Peyer's patch (tissue), 4 donors: ENCODE measurements at regions not wholly inside any gene's neighbourhood (a gene's known extent, or its start where the extent isn't known, plus 50 kb on each side); places are given as distances from the start of the nearest gene placed in this dataset.
"Not testable (repeated sequence)": the region's sequence is repeated elsewhere in the genome, so short reads cannot be mapped to it uniquely, and the experiment has no call there.

ENCODE experiments used
- DNase-seq, 3 donors: peaks; one replicate each; pipeline ENCODE4 v3.0.0-alpha.2; 2017 to 2019
- H3K27ac ChIP-seq, 4 donors: fragments of 200-600 bp; sonication (generic); one replicate each; pipeline ENCODE4 v1.5.1; 2016 to 2019
- H3K27me3 ChIP-seq, 2 donors: fragments of 200-600 bp; sonication (generic); one replicate each; pipeline ENCODE4 v1.5.1; 2019
- H3K36me3 ChIP-seq, 3 donors: fragments of 200-600 bp; sonication (generic); one replicate each; pipeline ENCODE4 v1.5.1; 2016 to 2019
- H3K4me1 ChIP-seq, 4 donors: fragments of 200-600 bp; sonication (generic); one replicate each; pipeline ENCODE4 v1.5.1; 2016 to 2019
- H3K4me3 ChIP-seq, 4 donors: fragments of 200-600 bp; sonication (generic); 1 replicate in 3 of 4; 2 replicates in 1 of 4; pipeline ENCODE4 v1.5.1; 2016 to 2019; ENCODE audit warnings: mild to moderate bottlenecking in 1 of 4
- H3K9me3 ChIP-seq, 4 donors: fragments of 200-600 bp; sonication (generic); one replicate each; pipeline ENCODE4 v1.5.1; 2016 to 2019; ENCODE audit warnings: mild to moderate bottlenecking in 1 of 4
- CTCF ChIP-seq, 6 experiments: fragments of 450-650 bp in 4 of 6; fragments of 200-600 bp in 2 of 6; sonication (generic) in 1 of 6; IDR thresholded peaks; one replicate each; pipeline ENCODE4 v1.5.1; 2017 to 2019; ENCODE audit warnings: antibody characterized with exemption in 6 of 6, mild to moderate bottlenecking in 3 of 6, moderate library complexity in 1 of 6
- POLR2A ChIP-seq, 2 donors: fragments of 450-650 bp; IDR thresholded peaks; one replicate each; pipeline ENCODE4 v1.5.1; 2017; ENCODE audit warnings: antibody characterized with exemption in 2 of 2, mild to moderate bottlenecking in 2 of 2, moderate library complexity in 2 of 2

GRCh38 chr17:21592774-21593173 lies 99.5 kb upstream of the KCNJ18 start:
- H3K9me3 ChIP-seq, result no peaks in the 10 kb centered on the region
- H3K27ac ChIP-seq, result no peak overlapping the region
- H3K27me3 ChIP-seq, result no peaks in the 10 kb centered on the region
- no peak for TF ChIP-seq CTCF (IDR thresholded peaks at IDR 0.05)
- TF ChIP-seq POLR2A (IDR thresholded peaks at IDR 0.05), result no peak
- no peaks in the 10 kb centered on the region for H3K36me3 ChIP-seq
- no peaks in the 10 kb centered on the region for H3K4me1 ChIP-seq
- no peak overlapping the region for H3K4me3 ChIP-seq
- DNase-seq, result no peak

- H3K27me3 ChIP-seq, DNase-seq, H3K27ac ChIP-seq, H3K36me3 ChIP-seq, H3K9me3 ChIP-seq, H3K4me3 ChIP-seq, H3K4me1 ChIP-seq: not testable (repeated sequence)
These were observed 98.7 kb upstream of the KCNJ18 start for GRCh38 chr17:21593452-21594105.

GRCh38 chr17:21595086-21595485 lies 97.2 kb upstream of the KCNJ18 start:
- Histone ChIP-seq H3K27ac (no peak overlapping the region), H3K9me3 (no peaks in the 10 kb centered on the region), H3K36me3 (no peaks in the 10 kb centered on the region), H3K4me3 (no peak overlapping the region), H3K27me3 (no peaks in the 10 kb centered on the region), H3K4me1 (no peaks in the 10 kb centered on the region)
- DNase-seq, result no peak
- TF ChIP-seq POLR2A (IDR thresholded peaks at IDR 0.05), result no peak
- no peak for TF ChIP-seq CTCF (IDR thresholded peaks at IDR 0.05)

- Histone ChIP-seq H3K9me3 (no peaks in the 10 kb centered on the region), H3K27me3 (no peaks in the 10 kb centered on the region), H3K36me3 (no peaks in the 10 kb centered on the region), H3K4me1 (no peaks in the 10 kb centered on the region), H3K4me3 (no peak overlapping the region), H3K27ac (no peak overlapping the region)
- DNase-seq, result no peak
- TF ChIP-seq POLR2A (IDR thresholded peaks at IDR 0.05) (no peak), CTCF (IDR thresholded peaks at IDR 0.05) (no peak)
These were observed 90.1 kb upstream of the KCNJ18 start for GRCh38 chr17:21602176-21602575.

- not testable (repeated sequence) for H3K36me3 ChIP-seq, H3K27ac ChIP-seq, DNase-seq, H3K9me3 ChIP-seq, H3K4me1 ChIP-seq, H3K4me3 ChIP-seq, H3K27me3 ChIP-seq
These were observed 89.0 kb upstream of the KCNJ18 start for GRCh38 chr17:21603292-21603691.

GRCh38 chr17:21611443-21611842 lies 80.9 kb upstream of the KCNJ18 start:
- not testable (repeated sequence) for H3K4me3 ChIP-seq, H3K27me3 ChIP-seq, DNase-seq, H3K36me3 ChIP-seq, H3K4me1 ChIP-seq, H3K9me3 ChIP-seq, H3K27ac ChIP-seq

GRCh38 chr17:21612123-21613070 lies 79.9 kb upstream of the KCNJ18 start:
- not testable (repeated sequence) for H3K27me3 ChIP-seq

More at GRCh38 chr17:21612123-21613070, 79.9 kb upstream of the KCNJ18 start:
- H3K4me3 ChIP-seq, H3K27ac ChIP-seq, H3K9me3 ChIP-seq, H3K4me1 ChIP-seq, DNase-seq, H3K36me3 ChIP-seq: not testable (repeated sequence)
